HepG2 (cell line): ENCODE measurements at regions not wholly inside any gene's neighbourhood (a gene's known extent, or its start where the extent isn't known, plus 50 kb on each side); places are given as distances from the start of the nearest gene placed in this dataset.

Experiments
- BHLHE40 ChIP-seq: IDR thresholded peaks from 2 replicates; pipeline ENCODE4 v1.6.1; 2011; ENCODE audit warnings: low read length, improper control_type of control experiment
- CHD4 ChIP-seq: fragments of 200-600 bp; sonication (generic); IDR thresholded peaks from 2 replicates; pipeline ENCODE4 v1.7.0; 2017; ENCODE audit warnings: mild to moderate bottlenecking, low read length, borderline replicate concordance
- ETS1 ChIP-seq: sonication (generic); formaldehyde crosslinking; IDR thresholded peaks from 2 replicates; pipeline ENCODE4 v1.4.0; 2020; ENCODE audit warnings: missing genetic modification reagents
- FOXA3 ChIP-seq: IDR thresholded peaks from 2 replicates; pipeline ENCODE4 v1.6.1; 2016; ENCODE audit warnings: missing genetic modification reagents, missing compliant biosample characterization
- GFI1 ChIP-seq: sonication (generic); formaldehyde crosslinking; IDR thresholded peaks from 2 replicates; pipeline ENCODE4 v1.5.0; 2020; ENCODE audit warnings: missing genetic modification reagents, mild to moderate bottlenecking, borderline replicate concordance
- GRHL1 ChIP-seq: sonication (generic); formaldehyde crosslinking; conservative IDR thresholded peaks from 2 replicates; pipeline ENCODE4 v1.8.0; 2022; ENCODE audit warnings: missing genetic modification reagents
- HINFP ChIP-seq: sonication (generic); formaldehyde crosslinking; IDR thresholded peaks from 2 replicates; pipeline ENCODE4 v1.4.0; 2020; ENCODE audit warnings: low read depth, mild to moderate bottlenecking, missing genetic modification reagents
- LCORL ChIP-seq, 2 experiments: fragments of 450-650 bp in 1 of 2; sonication (generic) in 1 of 2; formaldehyde crosslinking in 1 of 2; IDR thresholded peaks; 2 replicates each; pipeline versions ENCODE4 v1.5.0 to v1.6.1; 2017 to 2020; ENCODE audit warnings: antibody characterized with exemption in 1 of 2, missing genetic modification reagents in 1 of 2
- MIER3 ChIP-seq: IDR thresholded peaks from 2 replicates; pipeline ENCODE4 v1.6.1; 2016; ENCODE audit warnings: missing compliant biosample characterization, borderline replicate concordance
- MYC ChIP-seq: sonication (generic); formaldehyde crosslinking; IDR thresholded peaks from 2 replicates; pipeline ENCODE4 v1.9.0; 2021; ENCODE audit warnings: missing genetic modification reagents, borderline replicate concordance
- NCOR1 ChIP-seq: fragments of 200-600 bp; sonication (generic); IDR thresholded peaks from 2 replicates; pipeline ENCODE4 v1.7.0; 2017; ENCODE audit warnings: antibody characterized with exemption, low read length, borderline replicate concordance
- ONECUT2 ChIP-seq: sonication (generic); formaldehyde crosslinking; IDR thresholded peaks from 2 replicates; pipeline ENCODE4 v1.4.0; 2020; ENCODE audit warnings: missing genetic modification reagents
- TIGD3 ChIP-seq: sonication (generic); formaldehyde crosslinking; IDR thresholded peaks from 2 replicates; pipeline ENCODE4 v1.5.1; 2020; ENCODE audit warnings: mild to moderate bottlenecking, missing genetic modification reagents, borderline replicate concordance
- ZBTB25 ChIP-seq: IDR thresholded peaks from 2 replicates; pipeline ENCODE4 v1.6.1; 2018; ENCODE audit warnings: missing genetic modification reagents
- ZBTB3 ChIP-seq: sonication (generic); formaldehyde crosslinking; IDR thresholded peaks from 2 replicates; pipeline ENCODE4 v1.4.0; 2020; ENCODE audit warnings: low read depth, mild to moderate bottlenecking, moderate library complexity, missing genetic modification reagents, borderline replicate concordance
- ZNF280D ChIP-seq: sonication (generic); formaldehyde crosslinking; IDR thresholded peaks from 2 replicates; pipeline ENCODE4 v1.5.1; 2020; ENCODE audit warnings: mild to moderate bottlenecking, missing genetic modification reagents
- ZNF768 ChIP-seq: sonication (generic); formaldehyde crosslinking; IDR thresholded peaks from 2 replicates; pipeline ENCODE4 v1.4.0; 2020; ENCODE audit warnings: missing genetic modification reagents
- ZNF891 ChIP-seq: sonication (generic); formaldehyde crosslinking; IDR thresholded peaks from 2 replicates; pipeline ENCODE4 v1.5.0; 2020; ENCODE audit warnings: mild to moderate bottlenecking, missing genetic modification reagents

GRCh38 chr7:130918129-130919052 is 184.4 kb upstream of the KLF14 start (continued):
- TF ChIP-seq HINFP (CRISPR knock-in tag) (no peak), ZNF280D (CRISPR knock-in tag) (no peak), ETS1 (CRISPR knock-in tag) (no peak), FOXA3 (CRISPR knock-in tag) (0 out of 2 replicates have a peak, but pooled peaks have one; percentile 36), GRHL1 (no peak), LCORL (IDR thresholded peaks at IDR 0.05) (no peak), LCORL (CRISPR knock-in tag; IDR thresholded peaks at IDR 0.05) (no peak), NCOR1 (no peak), ONECUT2 (CRISPR knock-in tag) (no peak), GFI1 (CRISPR knock-in tag) (peak; percentile 93), ZNF768 (no peak), ZBTB3 (CRISPR knock-in tag) (no peak), TIGD3 (no peak), MYC (no peak), BHLHE40 (no peak), ZBTB25 (CRISPR knock-in tag) (no peak), ZNF891 (no peak), CHD4 (no peak), MIER3 (no peak)
